ENCODE measurements at regions not wholly inside any gene's neighbourhood (a gene's known extent, or its start where the extent isn't known, plus 50 kb on each side); places are given as distances from the start of the nearest gene placed in this dataset.

DNA sequence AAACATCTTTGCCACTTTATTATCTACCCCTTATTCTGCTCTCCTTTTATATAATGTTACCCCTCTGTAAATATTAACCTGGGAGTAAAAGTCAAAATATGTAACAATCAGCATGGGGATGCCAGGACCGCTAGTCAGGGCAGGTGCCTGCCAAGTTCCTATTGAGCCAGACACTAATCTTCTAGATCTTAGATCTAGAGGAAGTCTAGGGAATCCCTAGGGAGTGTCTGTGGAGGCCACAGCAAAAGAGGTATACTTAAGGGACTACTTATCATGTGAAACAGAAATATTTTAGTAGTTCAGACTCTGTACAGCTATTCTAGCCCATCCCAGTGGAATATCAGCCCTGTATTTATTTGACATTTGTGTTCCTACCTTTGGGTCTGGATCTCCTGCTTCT lies 600.8 kb upstream of the CDH2 start:
- no peak overlapping the region for H3K27ac ChIP-seq
- H3K36me3 ChIP-seq = no peaks in the 10 kb centered on the region
- H3K4me3 ChIP-seq = no peak overlapping the region
- H3K4me1 ChIP-seq = no peaks in the 10 kb centered on the region
- no peaks in the 10 kb centered on the region for H3K9me3 ChIP-seq
- no peaks in the 10 kb centered on the region for H3K27me3 ChIP-seq
- WGBS = 69% methylated on average over 1 of the region's 1 CpG
- DNase-seq (ENCODE audit: low spot score in 2 of 2) = no peak
- TF ChIP-seq POLR2AphosphoS5 (IDR thresholded peaks at IDR 0.05) = no peak
- no peak for TF ChIP-seq POLR2A (IDR thresholded peaks at IDR 0.05)
- TF ChIP-seq, protein P1, sequence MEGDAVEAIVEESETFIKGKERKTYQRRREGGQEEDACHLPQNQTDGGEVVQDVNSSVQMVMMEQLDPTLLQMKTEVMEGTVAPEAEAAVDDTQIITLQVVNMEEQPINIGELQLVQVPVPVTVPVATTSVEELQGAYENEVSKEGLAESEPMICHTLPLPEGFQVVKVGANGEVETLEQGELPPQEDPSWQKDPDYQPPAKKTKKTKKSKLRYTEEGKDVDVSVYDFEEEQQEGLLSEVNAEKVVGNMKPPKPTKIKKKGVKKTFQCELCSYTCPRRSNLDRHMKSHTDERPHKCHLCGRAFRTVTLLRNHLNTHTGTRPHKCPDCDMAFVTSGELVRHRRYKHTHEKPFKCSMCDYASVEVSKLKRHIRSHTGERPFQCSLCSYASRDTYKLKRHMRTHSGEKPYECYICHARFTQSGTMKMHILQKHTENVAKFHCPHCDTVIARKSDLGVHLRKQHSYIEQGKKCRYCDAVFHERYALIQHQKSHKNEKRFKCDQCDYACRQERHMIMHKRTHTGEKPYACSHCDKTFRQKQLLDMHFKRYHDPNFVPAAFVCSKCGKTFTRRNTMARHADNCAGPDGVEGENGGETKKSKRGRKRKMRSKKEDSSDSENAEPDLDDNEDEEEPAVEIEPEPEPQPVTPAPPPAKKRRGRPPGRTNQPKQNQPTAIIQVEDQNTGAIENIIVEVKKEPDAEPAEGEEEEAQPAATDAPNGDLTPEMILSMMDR (IDR thresholded peaks at IDR 0.05) = no peak
- no peak for TF ChIP-seq EP300 (IDR thresholded peaks at IDR 0.05)

- Histone ChIP-seq H3K4me1 (no peaks in the 10 kb centered on the region), H3K36me3 (no peaks in the 10 kb centered on the region), H3K27ac (no peak overlapping the region), H3K27me3 (no peaks in the 10 kb centered on the region), H3K4me3 (no peak overlapping the region), H3K9me3 (no peaks in the 10 kb centered on the region)
- TF ChIP-seq POLR2A (IDR thresholded peaks at IDR 0.05) (no peak), POLR2AphosphoS5 (IDR thresholded peaks at IDR 0.05) (no peak), EP300 (IDR thresholded peaks at IDR 0.05) (no peak)
- TF ChIP-seq, protein P1 (IDR thresholded peaks at IDR 0.05) = no peak
- 68% methylated on average over 3 of the region's 3 CpGs for WGBS
- no peak for DNase-seq (ENCODE audit: low spot score in 2 of 2)
Measured at GRCh38 chr18:28771849-28772248, 594.9 kb upstream of the CDH2 start.

- 41% methylated on average over 8 of the region's 8 CpGs for WGBS
- TF ChIP-seq POLR2AphosphoS5 (IDR thresholded peaks at IDR 0.05) = no peak
- no peak for TF ChIP-seq EP300 (IDR thresholded peaks at IDR 0.05)
- TF ChIP-seq, protein P1 (IDR thresholded peaks at IDR 0.05) = no peak
- TF ChIP-seq POLR2A (IDR thresholded peaks at IDR 0.05) = no peak
- Histone ChIP-seq H3K36me3 (no peaks in the 10 kb centered on the region), H3K4me1 (no peaks in the 10 kb centered on the region), H3K4me3 (no peak overlapping the region), H3K9me3 (no peaks in the 10 kb centered on the region), H3K27ac (no peak overlapping the region), H3K27me3 (no peaks in the 10 kb centered on the region)
- no peak for DNase-seq (ENCODE audit: low spot score in 2 of 2)
Measured at GRCh38 chr18:28768791-28769768, 592.1 kb upstream of the CDH2 start.

GRCh38 chr18:28767727-28768211 lies 590.8 kb upstream of the CDH2 start:
- H3K4me1 ChIP-seq = no peaks in the 10 kb centered on the region
- WGBS = 74% methylated on average over 2 of the region's 2 CpGs
- TF ChIP-seq, protein P1 (IDR thresholded peaks at IDR 0.05) = no peak
- TF ChIP-seq POLR2A (IDR thresholded peaks at IDR 0.05) (no peak), EP300 (IDR thresholded peaks at IDR 0.05) (no peak), POLR2AphosphoS5 (IDR thresholded peaks at IDR 0.05) (no peak)

DNA sequence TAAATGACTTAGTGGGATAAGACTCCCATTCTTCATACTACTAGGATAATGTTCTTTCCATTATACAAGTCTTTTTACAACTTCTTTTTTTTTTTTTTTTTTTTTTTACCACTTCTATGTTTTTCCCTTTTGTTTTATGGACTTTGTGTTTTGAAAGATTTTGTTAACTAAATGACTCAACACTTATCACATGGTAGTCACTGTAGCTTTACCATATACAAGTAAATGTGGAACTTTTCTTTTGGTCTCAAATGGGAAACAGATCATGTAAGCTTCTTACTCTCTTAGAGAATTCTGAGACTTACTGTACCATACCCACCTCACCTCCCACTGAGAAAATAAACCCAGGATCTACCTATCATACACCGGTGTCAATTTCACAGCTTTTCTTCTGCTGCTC lies 590.3 kb upstream of the CDH2 start:
- Histone ChIP-seq H3K4me1 (no peaks in the 10 kb centered on the region), H3K36me3 (no peaks in the 10 kb centered on the region), H3K27ac (no peak overlapping the region), H3K4me3 (no peak overlapping the region), H3K27me3 (no peaks in the 10 kb centered on the region), H3K9me3 (no peaks in the 10 kb centered on the region)
- TF ChIP-seq POLR2A (IDR thresholded peaks at IDR 0.05) (no peak), EP300 (IDR thresholded peaks at IDR 0.05) (no peak), POLR2AphosphoS5 (IDR thresholded peaks at IDR 0.05) (no peak)
- TF ChIP-seq, protein P1 (IDR thresholded peaks at IDR 0.05) = no peak
- DNase-seq (ENCODE audit: low spot score in 2 of 2) = no peak
- WGBS = 95% methylated on average over 1 of the region's 1 CpG

More at GRCh38 chr18:28767727-28768211, 590.8 kb upstream of the CDH2 start:
- H3K9me3 ChIP-seq = no peaks in the 10 kb centered on the region
- no peak for DNase-seq (ENCODE audit: low spot score in 2 of 2)
- H3K4me3 ChIP-seq = no peak overlapping the region
- no peak overlapping the region for H3K27ac ChIP-seq
- H3K27me3 ChIP-seq = no peaks in the 10 kb centered on the region
- H3K36me3 ChIP-seq = no peaks in the 10 kb centered on the region
